ENCODE measurements at regions not wholly inside any gene's neighbourhood (a gene's known extent, or its start where the extent isn't known, plus 50 kb on each side); places are given as distances from the start of the nearest gene placed in this dataset.

GRCh38 chr6:164792666-164793065 is 516.7 kb downstream of the C6orf118 start:
- intact Hi-C loops (cut with micrococcal nuclease) = no loop called here
- POLR2A ChIA-PET (ENCODE audit: unreplicated experiment) = no interaction called here
- Histone ChIP-seq H3K36me3 (ENCODE audit: control insufficient read depth, insufficient read depth, low read length) (no peaks in the 10 kb centered on the region), H2BK15ac (ENCODE audit: low read depth, low read length) (no peak overlapping the region), H2AFZ (replicated peaks; ENCODE audit: low read length, poor library complexity) (no peak overlapping the region), H2AK5ac (ENCODE audit: low read depth, low read length) (no peak overlapping the region), H3K27ac (ENCODE audit: insufficient read depth, low read length) (no peak overlapping the region), H4K8ac (ENCODE audit: low read depth in 2 of 2, low read length in 2 of 2) (no peak overlapping the region), H3K4me1 (ENCODE audit: control insufficient read depth, insufficient read depth, low read length) (no peaks in the 10 kb centered on the region), H4K91ac (ENCODE audit: insufficient read depth, low read depth, low read length) (no peak overlapping the region), H3K9me3 (ENCODE audit: control insufficient read depth, insufficient read depth, low read length) (peaks cover 4% of the 10 kb centered on the region), H3K27me3 (ENCODE audit: control insufficient read depth, insufficient read depth, low read length) (no peaks in the 10 kb centered on the region), H4K5ac (ENCODE audit: low read depth, low read length) (no peak overlapping the region), H4K20me1 (ENCODE audit: insufficient read depth, low read length) (no peaks in the 10 kb centered on the region), H2AK9ac (replicated peaks; ENCODE audit: low read depth, low read length, poor library complexity) (no peak overlapping the region), H3K56ac (ENCODE audit: extremely low read depth, insufficient read depth, low read length) (no peak overlapping the region), H2BK20ac (ENCODE audit: low read depth, low read length) (no peak overlapping the region), H3K18ac (ENCODE audit: low read depth, low read length) (no peak overlapping the region), H2BK120ac (ENCODE audit: low read depth, low read length) (no peak overlapping the region), H3K4me2 (ENCODE audit: low read depth, low read length) (no peak overlapping the region), H3K14ac (replicated peaks; ENCODE audit: low read depth, low read length) (no peak overlapping the region), H3K79me1 (ENCODE audit: low read depth in 1 of 2, low read length in 2 of 2) (no peaks in the 10 kb centered on the region), H3K4ac (ENCODE audit: low read depth, low read length) (no peak overlapping the region), H3K23ac (ENCODE audit: low read depth, low read length) (no peak overlapping the region), H2BK5ac (ENCODE audit: low read depth, low read length, poor library complexity, severe bottlenecking) (no peak overlapping the region), H3K9me1 (ENCODE audit: insufficient read depth, low read length) (no peaks in the 10 kb centered on the region), H3K9ac (ENCODE audit: low read depth, low read length) (no peak overlapping the region), H3K4me3 (ENCODE audit: insufficient read depth, low read depth, low read length) (no peak overlapping the region)
- ATAC-seq (ENCODE audit: low read depth) = no peak
- CTCF ChIA-PET = interaction anchor here (0.8 kb wide), 1 partner anchor 59 kb away, joined by 7 read pairs; no protein-coding TSS in a partner anchor
- no peak for DNase-seq
- no TSS peak for BruUV-seq (replicated peaks)
- in situ Hi-C loops (cut with MboI; ENCODE audit: low sequenced_read_pairs) = no loop called here
- no CpG with 5 or more reads among the region's 1 CpG for WGBS, 2 experiments (ENCODE audit: extremely low coverage in 2 of 2, insufficient read length in 1 of 2)
- no peak for TF ChIP-seq RAD21 (IDR thresholded peaks at IDR 0.05; ENCODE audit: low read length)
- TF ChIP-seq CEBPB (IDR thresholded peaks at IDR 0.05; ENCODE audit: low read depth, low read length) = no peak
- no peak for TF ChIP-seq POLR2A (IDR thresholded peaks at IDR 0.05; ENCODE audit: low read depth, low read length)
- no peak for TF ChIP-seq RFX5 (IDR thresholded peaks at IDR 0.05; ENCODE audit: low read depth, low read length)
- TF ChIP-seq USF2 (IDR thresholded peaks at IDR 0.05; ENCODE audit: low read depth, low read length) = no peak
- TF ChIP-seq, protein P1, sequence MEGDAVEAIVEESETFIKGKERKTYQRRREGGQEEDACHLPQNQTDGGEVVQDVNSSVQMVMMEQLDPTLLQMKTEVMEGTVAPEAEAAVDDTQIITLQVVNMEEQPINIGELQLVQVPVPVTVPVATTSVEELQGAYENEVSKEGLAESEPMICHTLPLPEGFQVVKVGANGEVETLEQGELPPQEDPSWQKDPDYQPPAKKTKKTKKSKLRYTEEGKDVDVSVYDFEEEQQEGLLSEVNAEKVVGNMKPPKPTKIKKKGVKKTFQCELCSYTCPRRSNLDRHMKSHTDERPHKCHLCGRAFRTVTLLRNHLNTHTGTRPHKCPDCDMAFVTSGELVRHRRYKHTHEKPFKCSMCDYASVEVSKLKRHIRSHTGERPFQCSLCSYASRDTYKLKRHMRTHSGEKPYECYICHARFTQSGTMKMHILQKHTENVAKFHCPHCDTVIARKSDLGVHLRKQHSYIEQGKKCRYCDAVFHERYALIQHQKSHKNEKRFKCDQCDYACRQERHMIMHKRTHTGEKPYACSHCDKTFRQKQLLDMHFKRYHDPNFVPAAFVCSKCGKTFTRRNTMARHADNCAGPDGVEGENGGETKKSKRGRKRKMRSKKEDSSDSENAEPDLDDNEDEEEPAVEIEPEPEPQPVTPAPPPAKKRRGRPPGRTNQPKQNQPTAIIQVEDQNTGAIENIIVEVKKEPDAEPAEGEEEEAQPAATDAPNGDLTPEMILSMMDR (conservative IDR thresholded peaks at IDR 0.05; ENCODE audit: low read depth, low read length) = no peak
- no peak for TF ChIP-seq NFE2L2 (IDR thresholded peaks at IDR 0.05; ENCODE audit: low read depth, low read length)
- no peak for TF ChIP-seq SMC3 (IDR thresholded peaks at IDR 0.05; ENCODE audit: low read depth, low read length)
- TF ChIP-seq MXI1 (IDR thresholded peaks at IDR 0.05; ENCODE audit: borderline replicate concordance, low read depth, low read length) = no peak
- TF ChIP-seq BHLHE40 (IDR thresholded peaks at IDR 0.05; ENCODE audit: low read depth, low read length) = no peak
- no peak for TF ChIP-seq CHD1 (IDR thresholded peaks at IDR 0.05; ENCODE audit: low read depth, low read length)
- no peak for TF ChIP-seq MAFK (IDR thresholded peaks at IDR 0.05; ENCODE audit: low read depth, low read length)
- dilution Hi-C loops (cut with HindIII; ENCODE audit: low sequenced_read_pairs, unreplicated experiment) = no loop called here

Data from IMR-90 (cell line).